ENCODE measurements at regions not wholly inside any gene's neighbourhood (a gene's known extent, or its start where the extent isn't known, plus 50 kb on each side); places are given as distances from the start of the nearest gene placed in this dataset.

GRCh38 chr4:71186257-71186565 lies 152.6 kb upstream of the SLC4A4 start:
- Histone ChIP-seq H3K4me1 (ENCODE audit: control insufficient read depth, insufficient read depth, low read length) (no peaks in the 10 kb centered on the region), H4K20me1 (ENCODE audit: control insufficient read depth, insufficient read depth) (no peaks in the 10 kb centered on the region), H3K4me2 (ENCODE audit: control insufficient read depth, insufficient read depth) (peak overlapping the region; percentile 72; the same call in 1 of the 2 replicates), H3K9me3 (replicated peaks; ENCODE audit: control insufficient read depth, insufficient read depth, low read length) (no peaks in the 10 kb centered on the region), H3K4me3 (no peak overlapping the region), H3K27ac (ENCODE audit: control insufficient read depth, insufficient read depth) (no peak overlapping the region), H3K79me2 (ENCODE audit: control insufficient read depth, insufficient read depth, low read length) (no peaks in the 10 kb centered on the region), H3K27me3 (replicated peaks in 1 of 2; ENCODE audit: control insufficient read depth in 2 of 2, insufficient read depth in 2 of 2, low read length in 1 of 2) (peaks cover 5 to 24% of the 10 kb centered on the region in 2 experiments), H3K36me3 (ENCODE audit: control insufficient read depth in 2 of 2, insufficient read depth in 2 of 2, low read length in 1 of 2) (no peaks in the 10 kb centered on the region), H2AFZ (ENCODE audit: control insufficient read depth, low read depth, low read length) (no peak overlapping the region), H3K9ac (ENCODE audit: control insufficient read depth, insufficient read depth, low read length) (no peak overlapping the region)
- TF ChIP-seq ZBTB40 (IDR thresholded peaks at IDR 0.05; ENCODE audit: borderline replicate concordance) (no peak), SPI1 (IDR thresholded peaks at IDR 0.05; ENCODE audit: borderline replicate concordance, insufficient read depth, low read depth, low read length) (no peak), NR2C2 (IDR thresholded peaks at IDR 0.05; ENCODE audit: borderline replicate concordance, control insufficient read depth, insufficient read length, low read depth) (no peak), SMAD1 (IDR thresholded peaks at IDR 0.05; ENCODE audit: low read depth, partially characterized antibody) (no peak), MTA2 (IDR thresholded peaks at IDR 0.05; ENCODE audit: low read depth) (no peak), RCOR1 (conservative IDR thresholded peaks at IDR 0.05; ENCODE audit: low read depth, low read length) (no peak), SUPT20H (IDR thresholded peaks at IDR 0.05; ENCODE audit: borderline replicate concordance, control insufficient read depth, low read depth, low read length) (no peak), FOXK2 (IDR thresholded peaks at IDR 0.05) (no peak), BCL3 (IDR thresholded peaks at IDR 0.05; ENCODE audit: borderline replicate concordance, insufficient read depth, low read depth, low read length, poor library complexity, severe bottlenecking) (no peak), BHLHE40 (IDR thresholded peaks at IDR 0.05; ENCODE audit: borderline replicate concordance in 1 of 2, low read depth in 2 of 2, low read length in 1 of 2) (no peak), LARP7 (IDR thresholded peaks at IDR 0.05) (no peak), ATF7 (IDR thresholded peaks at IDR 0.05; ENCODE audit: low read depth) (no peak), NRF1 (conservative IDR thresholded peaks at IDR 0.05; ENCODE audit: low read depth, low read length) (no peak), IRF3 (IDR thresholded peaks at IDR 0.05) (no peak)
- 7% methylated on average over 11 of the region's 11 CpGs for WGBS (ENCODE audit: insufficient coverage, insufficient replicate concordance, low lambda C conversion rate, missing lambda C conversion rate)
- no peak for DNase-seq (ENCODE audit: low read depth, low spot score)
- ChIA-PET CTCF (interaction anchor here (1.0 to 2.6 kb wide), 5 partner anchors 9 to 1117 kb away, joined by 3 to 13 read pairs (median 5); no protein-coding TSS in a partner anchor), SMC1A (ENCODE audit: uncharacterized antibody, unreplicated experiment) (interaction anchor here (1.6 kb wide), 1 partner anchor 43 kb away, joined by 5 read pairs; no protein-coding TSS in a partner anchor), POLR2A (no interaction called here), RAD21 (ENCODE audit: unreplicated experiment) (no interaction called here)
- no TSS peak for BruUV-seq (replicated peaks)
- intact Hi-C loops (cut with micrococcal nuclease; ENCODE audit: unreplicated experiment), result loop anchor here (10.0 kb wide), 2 partner anchors 531 to 581 kb away; no protein-coding TSS in a partner anchor
- in situ Hi-C loops (cut with MboI), result no loop called here
- no peak for ATAC-seq
- no peak for FAIRE-seq
